ENCODE measurements at regions not wholly inside any gene's neighbourhood (a gene's known extent, or its start where the extent isn't known, plus 50 kb on each side); places are given as distances from the start of the nearest gene placed in this dataset.

- no peaks in the 10 kb centered on the region for H3K9me3 ChIP-seq (ENCODE audit: insufficient read depth, low read length)
- H3K27me3 ChIP-seq (ENCODE audit: low read depth, low read length): no peaks in the 10 kb centered on the region
- no peak overlapping the region for H3K27ac ChIP-seq (ENCODE audit: low read length)
- H3K9ac ChIP-seq (ENCODE audit: low read length): no peak overlapping the region
- no peak overlapping the region for H3K4me3 ChIP-seq (ENCODE audit: low read length)
- H3K36me3 ChIP-seq (replicated peaks; ENCODE audit: low read depth, low read length): no peaks in the 10 kb centered on the region
- H3K4me1 ChIP-seq (ENCODE audit: low read length): no peaks in the 10 kb centered on the region
- no peak for TF ChIP-seq CTCF (IDR thresholded peaks at IDR 0.05; ENCODE audit: low read depth, low read length)
- H3K79me2 ChIP-seq (ENCODE audit: low read length): no peaks in the 10 kb centered on the region
- no peak overlapping the region for H3K4me2 ChIP-seq (ENCODE audit: low read length)
- H4K20me1 ChIP-seq (ENCODE audit: insufficient read depth, low read length): no peaks in the 10 kb centered on the region
- H2AFZ ChIP-seq (ENCODE audit: low read depth, low read length): no peak overlapping the region
Observed at GRCh38 chr3:89847955-89848354, 740.5 kb downstream of the EPHA3 start.

- Histone ChIP-seq H3K9me3 (ENCODE audit: insufficient read depth, low read length) (no peaks in the 10 kb centered on the region), H3K4me1 (ENCODE audit: low read length) (no peaks in the 10 kb centered on the region), H3K4me2 (ENCODE audit: low read length) (no peak overlapping the region), H3K4me3 (ENCODE audit: low read length) (no peak overlapping the region), H2AFZ (ENCODE audit: low read depth, low read length) (0 out of 2 replicates have a peak overlapping the region, but pooled peaks have one; percentile 32), H3K9ac (ENCODE audit: low read length) (no peak overlapping the region), H3K36me3 (replicated peaks; ENCODE audit: low read depth, low read length) (no peaks in the 10 kb centered on the region), H3K27me3 (ENCODE audit: low read depth, low read length) (no peaks in the 10 kb centered on the region), H3K27ac (ENCODE audit: low read length) (no peak overlapping the region), H4K20me1 (ENCODE audit: insufficient read depth, low read length) (no peaks in the 10 kb centered on the region), H3K79me2 (ENCODE audit: low read length) (no peaks in the 10 kb centered on the region)
- TF ChIP-seq EZH2phosphoT487 (IDR thresholded peaks at IDR 0.05; ENCODE audit: low read depth) (no peak), CTCF (IDR thresholded peaks at IDR 0.05; ENCODE audit: low read depth, low read length) (peak; percentile 98)
Observed at GRCh38 chr3:89851974-89852621, 744.7 kb downstream of the EPHA3 start.

GRCh38 chr3:89859757-89860156 is 752.3 kb downstream of the EPHA3 start:
- H3K4me2 ChIP-seq (ENCODE audit: low read length): no peak overlapping the region
- no peaks in the 10 kb centered on the region for H3K79me2 ChIP-seq (ENCODE audit: low read length)
- no peak overlapping the region for H2AFZ ChIP-seq (ENCODE audit: low read depth, low read length)
- no peaks in the 10 kb centered on the region for H4K20me1 ChIP-seq (ENCODE audit: insufficient read depth, low read length)
- H3K9me3 ChIP-seq (ENCODE audit: insufficient read depth, low read length): no peaks in the 10 kb centered on the region
- H3K9ac ChIP-seq (ENCODE audit: low read length): no peak overlapping the region
- no peaks in the 10 kb centered on the region for H3K27me3 ChIP-seq (ENCODE audit: low read depth, low read length)
- H3K27ac ChIP-seq (ENCODE audit: low read length): no peak overlapping the region
- H3K4me1 ChIP-seq (ENCODE audit: low read length): no peaks in the 10 kb centered on the region
- no peak for TF ChIP-seq EZH2phosphoT487 (IDR thresholded peaks at IDR 0.05; ENCODE audit: low read depth)
- no peak for TF ChIP-seq CTCF (IDR thresholded peaks at IDR 0.05; ENCODE audit: low read depth, low read length)
- no peaks in the 10 kb centered on the region for H3K36me3 ChIP-seq (replicated peaks; ENCODE audit: low read depth, low read length)
- H3K4me3 ChIP-seq (ENCODE audit: low read length): no peak overlapping the region

GRCh38 chr3:89867286-89867685 is 759.9 kb downstream of the EPHA3 start:
- H3K4me3 ChIP-seq (ENCODE audit: low read length): no peak overlapping the region
- no peak overlapping the region for H3K27ac ChIP-seq (ENCODE audit: low read length)
- H2AFZ ChIP-seq (ENCODE audit: low read depth, low read length): no peak overlapping the region
- no peaks in the 10 kb centered on the region for H3K27me3 ChIP-seq (ENCODE audit: low read depth, low read length)
- no peaks in the 10 kb centered on the region for H3K4me1 ChIP-seq (ENCODE audit: low read length)
- no peak overlapping the region for H3K9ac ChIP-seq (ENCODE audit: low read length)
- H3K4me2 ChIP-seq (ENCODE audit: low read length): no peak overlapping the region
- H3K79me2 ChIP-seq (ENCODE audit: low read length): no peaks in the 10 kb centered on the region
- no peaks in the 10 kb centered on the region for H4K20me1 ChIP-seq (ENCODE audit: insufficient read depth, low read length)
- H3K36me3 ChIP-seq (replicated peaks; ENCODE audit: low read depth, low read length): no peaks in the 10 kb centered on the region
- no peaks in the 10 kb centered on the region for H3K9me3 ChIP-seq (ENCODE audit: insufficient read depth, low read length)
- TF ChIP-seq EZH2phosphoT487 (IDR thresholded peaks at IDR 0.05; ENCODE audit: low read depth) (no peak), CTCF (IDR thresholded peaks at IDR 0.05; ENCODE audit: low read depth, low read length) (no peak)

Measured in OCI-LY3 (cell line).